ENCODE measurements at regions not wholly inside any gene's neighbourhood (a gene's known extent, or its start where the extent isn't known, plus 50 kb on each side); places are given as distances from the start of the nearest gene placed in this dataset.

DNA sequence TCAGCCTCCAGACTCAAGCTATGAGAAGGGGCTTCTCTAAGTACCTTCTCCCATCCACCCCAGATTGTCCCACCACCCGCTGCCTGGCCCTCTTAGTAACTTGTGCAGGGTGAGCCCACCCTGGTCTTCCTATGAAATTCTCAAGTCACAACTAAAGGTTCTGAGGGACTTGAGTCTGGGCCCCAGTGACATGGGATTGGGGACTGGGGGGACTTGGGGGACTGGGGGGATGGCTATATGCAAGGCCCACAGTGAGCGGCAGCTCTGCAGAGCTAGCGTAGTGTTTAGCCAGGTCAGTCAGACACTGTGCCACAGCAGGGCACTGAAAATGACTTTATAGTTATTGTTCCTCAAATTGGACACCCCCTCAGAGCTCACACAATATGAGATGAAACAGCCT, 622.3 kb upstream of the CADM1 start:
- no peak overlapping the region for H3K27ac ChIP-seq (ENCODE audit: low read depth in 1 of 2, low read length in 1 of 2)

DNA sequence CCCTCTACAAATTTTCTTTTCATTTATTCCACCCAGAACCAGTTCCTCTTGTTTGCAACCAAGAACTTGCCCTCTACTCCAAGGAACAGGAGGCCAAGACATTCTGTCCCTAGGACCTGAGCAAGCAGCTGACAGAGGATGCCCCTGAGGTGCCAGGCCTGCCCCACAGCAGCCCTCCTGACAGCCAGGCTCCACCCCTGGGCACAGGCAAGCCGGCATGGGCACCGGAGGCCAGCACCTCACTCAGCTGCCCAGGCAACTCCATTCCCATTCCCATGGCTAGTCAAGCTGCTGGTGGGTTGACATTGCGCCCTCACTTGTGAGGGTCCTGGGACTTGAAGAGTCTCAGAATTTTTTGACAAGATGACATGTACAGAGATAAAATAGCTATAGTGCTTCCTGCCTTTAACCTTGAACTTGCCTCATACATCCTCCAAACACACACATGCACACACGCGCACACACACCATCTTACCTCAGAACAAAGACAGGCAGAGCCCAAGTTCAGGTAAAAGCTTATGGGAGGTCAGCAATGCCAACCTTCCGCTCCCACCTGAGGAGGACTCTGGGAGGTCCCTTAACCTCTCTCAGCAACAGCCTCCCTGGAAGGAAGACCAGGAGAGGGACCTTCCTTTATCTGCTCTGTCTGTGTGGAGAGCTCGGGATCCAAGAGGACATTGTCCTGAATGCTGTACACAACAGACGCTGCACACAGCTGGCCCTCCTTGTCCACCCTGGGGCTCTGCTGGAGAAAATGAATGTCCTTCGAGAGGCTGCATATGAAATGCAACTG, 620.9 kb upstream of the CADM1 start:
- H3K36me3 ChIP-seq (ENCODE audit: control insufficient read depth in 2 of 2, insufficient read depth in 2 of 2, low read length in 1 of 2), result no peaks in the 10 kb centered on the region
- 91% methylated on average over 9 of the region's 9 CpGs for WGBS
- no peak overlapping the region for H3K4me3 ChIP-seq (ENCODE audit: low read length in 2 of 2)
- DNase-seq (ENCODE audit: low read depth in 6 of 9, low spot score in 9 of 9), result no peak
- no peaks in the 10 kb centered on the region for H3K9me3 ChIP-seq (ENCODE audit: control insufficient read depth in 2 of 2, insufficient read depth in 1 of 2, low read length in 1 of 2)
- no peaks in the 10 kb centered on the region for H3K4me1 ChIP-seq (ENCODE audit: control insufficient read depth in 2 of 2, insufficient read depth in 2 of 2, low read length in 2 of 2)
- H3K27ac ChIP-seq (ENCODE audit: low read depth in 1 of 2, low read length in 1 of 2), result no peak overlapping the region
- H3K27me3 ChIP-seq (ENCODE audit: control insufficient read depth in 2 of 2, insufficient read depth in 1 of 2, low read length in 1 of 2), result no peaks in the 10 kb centered on the region

More for the DNA sequence above, 622.3 kb upstream of the CADM1 start:
- no peak for DNase-seq (ENCODE audit: low read depth in 6 of 9, low spot score in 9 of 9)
- 97% methylated on average over 3 of the region's 3 CpGs for WGBS
- H3K9me3 ChIP-seq (ENCODE audit: control insufficient read depth in 2 of 2, insufficient read depth in 1 of 2, low read length in 1 of 2), result no peaks in the 10 kb centered on the region
- no peaks in the 10 kb centered on the region for H3K36me3 ChIP-seq (ENCODE audit: control insufficient read depth in 2 of 2, insufficient read depth in 2 of 2, low read length in 1 of 2)
- no peaks in the 10 kb centered on the region for H3K27me3 ChIP-seq (ENCODE audit: control insufficient read depth in 2 of 2, insufficient read depth in 1 of 2, low read length in 1 of 2)
- H3K4me1 ChIP-seq (ENCODE audit: control insufficient read depth in 2 of 2, insufficient read depth in 2 of 2, low read length in 2 of 2), result no peaks in the 10 kb centered on the region
- no peak overlapping the region for H3K4me3 ChIP-seq (ENCODE audit: low read length in 2 of 2)

DNA sequence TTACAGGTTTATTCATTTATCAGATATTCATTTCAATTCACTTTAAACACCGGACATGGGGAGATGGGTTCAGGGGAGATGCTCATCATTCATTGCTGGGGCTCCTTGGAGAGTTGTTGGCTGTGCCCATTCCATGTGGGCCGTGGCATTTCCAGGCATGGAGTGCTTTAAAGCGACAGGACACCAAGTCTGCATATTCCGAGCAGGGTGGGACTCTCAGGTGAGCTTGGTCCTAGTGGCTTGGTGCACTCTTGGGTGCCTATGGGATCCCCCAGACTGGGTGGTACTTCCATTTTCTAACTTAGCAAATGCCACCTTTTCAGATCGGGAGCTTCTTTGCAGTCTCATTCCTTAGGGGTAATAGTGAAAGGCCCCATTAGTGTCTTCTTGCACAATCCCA, 619.5 kb upstream of the CADM1 start:
- H3K36me3 ChIP-seq (ENCODE audit: control insufficient read depth in 2 of 2, insufficient read depth in 2 of 2, low read length in 1 of 2), result no peaks in the 10 kb centered on the region
- H3K9me3 ChIP-seq (ENCODE audit: control insufficient read depth in 2 of 2, insufficient read depth in 1 of 2, low read length in 1 of 2), result no peaks in the 10 kb centered on the region
- no peak overlapping the region for H3K27ac ChIP-seq (ENCODE audit: low read depth in 1 of 2, low read length in 1 of 2)
- 95% methylated on average over 5 of the region's 5 CpGs for WGBS
- no peak overlapping the region for H3K4me3 ChIP-seq (ENCODE audit: low read length in 2 of 2)
- H3K27me3 ChIP-seq (ENCODE audit: control insufficient read depth in 2 of 2, insufficient read depth in 1 of 2, low read length in 1 of 2), result no peaks in the 10 kb centered on the region
- DNase-seq (ENCODE audit: low read depth in 6 of 9, low spot score in 9 of 9), result no peak
- H3K4me1 ChIP-seq (ENCODE audit: control insufficient read depth in 2 of 2, insufficient read depth in 2 of 2, low read length in 2 of 2), result no peaks in the 10 kb centered on the region

DNA sequence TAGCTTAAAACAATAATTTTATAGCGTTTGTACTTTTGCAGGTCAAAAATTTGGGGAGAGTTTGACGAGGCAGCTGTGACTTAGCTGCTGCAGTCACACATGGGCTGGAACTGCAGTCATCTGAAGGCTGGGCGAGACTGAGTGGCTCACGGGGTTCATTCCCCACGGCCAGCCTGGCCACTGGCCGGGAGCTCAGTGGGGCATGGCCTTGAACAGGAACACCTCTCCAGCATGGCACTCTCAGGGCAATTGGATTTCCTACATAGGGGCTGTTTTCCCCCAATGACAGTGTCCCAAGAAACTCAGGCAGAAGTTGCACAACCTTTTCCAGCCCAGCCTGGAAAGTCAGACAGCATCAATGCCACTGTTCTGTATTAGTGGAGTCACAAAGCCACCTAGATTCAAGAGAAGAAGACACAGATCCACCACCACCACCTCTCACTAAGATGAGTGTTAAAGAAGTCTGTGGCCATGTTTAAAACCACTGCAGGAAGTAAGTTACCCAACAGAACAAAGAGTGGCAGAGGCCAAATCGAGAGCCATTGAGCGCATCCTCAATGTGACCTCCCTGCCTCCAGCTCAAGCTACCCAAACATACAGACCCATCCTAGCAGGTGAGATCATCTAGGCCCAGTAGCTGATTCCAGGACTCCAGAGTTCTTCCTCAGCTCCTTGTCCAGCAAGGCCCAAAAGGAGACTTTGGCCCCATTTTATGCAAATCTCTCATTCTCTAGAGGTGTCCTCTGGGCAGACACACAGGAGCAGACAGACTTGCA, 618.7 kb upstream of the CADM1 start:
- Histone ChIP-seq H3K4me3 (ENCODE audit: low read length in 2 of 2) (no peak overlapping the region), H3K9me3 (ENCODE audit: control insufficient read depth in 2 of 2, insufficient read depth in 1 of 2, low read length in 1 of 2) (no peaks in the 10 kb centered on the region), H3K4me1 (ENCODE audit: control insufficient read depth in 2 of 2, insufficient read depth in 2 of 2, low read length in 2 of 2) (no peaks in the 10 kb centered on the region), H3K27me3 (ENCODE audit: control insufficient read depth in 2 of 2, insufficient read depth in 1 of 2, low read length in 1 of 2) (no peaks in the 10 kb centered on the region), H3K27ac (ENCODE audit: low read depth in 1 of 2, low read length in 1 of 2) (no peak overlapping the region), H3K36me3 (ENCODE audit: control insufficient read depth in 2 of 2, insufficient read depth in 2 of 2, low read length in 1 of 2) (no peaks in the 10 kb centered on the region)
- 92% methylated on average over 8 of the region's 8 CpGs for WGBS
- no peak for DNase-seq (ENCODE audit: low read depth in 6 of 9, low spot score in 9 of 9)

DNA sequence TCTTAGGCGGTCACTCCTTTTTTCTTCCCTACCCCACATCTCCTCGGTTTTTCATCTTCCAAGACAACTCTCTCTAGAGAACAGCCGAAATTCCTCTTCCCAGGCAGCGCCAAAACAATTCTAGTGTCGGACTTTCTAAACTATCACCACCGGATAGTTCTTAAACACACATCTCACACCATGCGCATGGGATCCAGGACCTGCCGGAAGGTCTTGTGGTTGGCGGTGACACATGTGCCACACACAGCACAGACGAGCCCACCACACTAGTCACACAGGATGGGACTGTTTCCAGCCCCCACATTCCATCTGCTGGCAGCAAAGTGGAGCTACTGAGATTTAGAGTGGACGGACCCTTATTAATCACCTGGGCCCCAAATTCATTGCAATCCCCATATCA, 614.9 kb upstream of the CADM1 start:
- H3K27ac ChIP-seq (ENCODE audit: low read depth in 1 of 2, low read length in 1 of 2), result no peak overlapping the region
- no peaks in the 10 kb centered on the region for H3K9me3 ChIP-seq (ENCODE audit: control insufficient read depth in 2 of 2, insufficient read depth in 1 of 2, low read length in 1 of 2)
- no peaks in the 10 kb centered on the region for H3K4me1 ChIP-seq (ENCODE audit: control insufficient read depth in 2 of 2, insufficient read depth in 2 of 2, low read length in 2 of 2)
- H3K36me3 ChIP-seq (ENCODE audit: control insufficient read depth in 2 of 2, insufficient read depth in 2 of 2, low read length in 1 of 2), result no peaks in the 10 kb centered on the region
- 93% methylated on average over 11 of the region's 11 CpGs for WGBS
- H3K4me3 ChIP-seq (ENCODE audit: low read length in 2 of 2), result no peak overlapping the region
- H3K27me3 ChIP-seq (ENCODE audit: control insufficient read depth in 2 of 2, insufficient read depth in 1 of 2, low read length in 1 of 2), result no peaks in the 10 kb centered on the region
- DNase-seq (ENCODE audit: low read depth in 6 of 9, low spot score in 9 of 9), result no peak

DNA sequence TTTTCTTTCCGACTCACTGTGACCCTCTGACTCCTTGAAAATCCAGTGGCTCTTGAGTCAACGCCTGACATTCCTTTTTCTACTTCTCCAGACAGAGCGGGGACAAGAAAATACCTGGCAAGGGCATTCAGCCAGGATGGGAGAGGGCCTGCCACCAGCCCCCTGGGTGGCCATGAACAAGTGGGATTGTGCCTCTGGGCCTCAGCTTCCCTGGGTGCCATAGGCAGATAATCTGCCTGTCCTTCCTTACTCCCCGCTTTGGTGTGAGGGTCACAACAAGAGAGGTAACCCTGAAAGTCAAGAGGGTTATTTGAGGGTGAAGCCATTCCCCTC, 613.9 kb upstream of the CADM1 start:
- WGBS, result 90% methylated on average over 4 of the region's 4 CpGs
- no peaks in the 10 kb centered on the region for H3K27me3 ChIP-seq (ENCODE audit: control insufficient read depth in 2 of 2, insufficient read depth in 1 of 2, low read length in 1 of 2)
- no peak for DNase-seq (ENCODE audit: low read depth in 6 of 9, low spot score in 9 of 9)

DNA sequence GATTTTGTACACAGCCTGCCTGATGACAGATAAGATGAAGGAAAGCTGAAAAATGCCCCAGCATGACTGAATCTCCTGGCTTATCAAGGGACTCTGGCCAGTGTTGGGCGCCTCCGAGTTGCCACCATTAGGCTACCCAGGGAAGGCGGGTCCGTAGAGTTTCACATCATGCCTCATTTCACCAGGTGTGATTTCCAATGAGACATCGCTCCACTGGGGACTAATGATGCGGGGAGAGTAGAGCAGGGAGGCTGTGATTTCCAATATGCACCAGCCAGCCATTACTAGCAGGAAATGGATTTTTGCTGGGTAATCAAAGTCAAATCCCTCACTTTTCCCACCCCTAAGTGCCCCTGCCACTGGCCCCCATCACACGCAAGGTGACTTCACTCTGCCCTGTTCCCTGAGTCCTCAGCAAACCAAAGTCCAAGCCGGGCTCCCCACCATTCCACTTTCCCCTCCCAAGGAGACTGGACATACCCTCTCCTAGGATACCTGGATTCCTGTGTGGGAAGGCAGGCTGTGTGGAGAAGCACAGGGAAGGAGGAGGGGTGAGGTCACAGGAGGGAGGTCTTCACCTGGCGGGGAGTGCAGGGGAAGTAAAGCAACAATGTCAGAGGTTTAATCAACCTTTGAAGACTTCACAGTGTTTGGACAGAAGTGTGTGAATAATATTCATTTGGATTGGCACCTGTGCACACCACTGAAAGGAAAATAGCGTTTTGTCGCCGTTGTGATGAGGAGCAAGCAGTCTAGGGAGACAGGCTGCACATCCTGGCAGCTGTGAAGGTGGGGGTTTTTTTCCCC, 613.3 kb upstream of the CADM1 start:
- Histone ChIP-seq H3K27ac (ENCODE audit: low read depth in 1 of 2, low read length in 1 of 2) (no peak overlapping the region), H3K36me3 (ENCODE audit: control insufficient read depth in 2 of 2, insufficient read depth in 2 of 2, low read length in 1 of 2) (no peaks in the 10 kb centered on the region), H3K9me3 (ENCODE audit: control insufficient read depth in 2 of 2, insufficient read depth in 1 of 2, low read length in 1 of 2) (no peaks in the 10 kb centered on the region), H3K4me3 (ENCODE audit: low read length in 2 of 2) (no peak overlapping the region), H3K27me3 (ENCODE audit: control insufficient read depth in 2 of 2, insufficient read depth in 1 of 2, low read length in 1 of 2) (no peaks in the 10 kb centered on the region), H3K4me1 (ENCODE audit: control insufficient read depth in 2 of 2, insufficient read depth in 2 of 2, low read length in 2 of 2) (no peaks in the 10 kb centered on the region)
- WGBS, result 96% methylated on average over 12 of the region's 12 CpGs
- no peak for DNase-seq (ENCODE audit: low read depth in 6 of 9, low spot score in 9 of 9)

More for the DNA sequence above, 613.9 kb upstream of the CADM1 start:
- Histone ChIP-seq H3K4me1 (ENCODE audit: control insufficient read depth in 2 of 2, insufficient read depth in 2 of 2, low read length in 2 of 2) (no peaks in the 10 kb centered on the region), H3K4me3 (ENCODE audit: low read length in 2 of 2) (no peak overlapping the region), H3K36me3 (ENCODE audit: control insufficient read depth in 2 of 2, insufficient read depth in 2 of 2, low read length in 1 of 2) (no peaks in the 10 kb centered on the region), H3K27ac (ENCODE audit: low read depth in 1 of 2, low read length in 1 of 2) (no peak overlapping the region), H3K9me3 (ENCODE audit: control insufficient read depth in 2 of 2, insufficient read depth in 1 of 2, low read length in 1 of 2) (no peaks in the 10 kb centered on the region)

DNA sequence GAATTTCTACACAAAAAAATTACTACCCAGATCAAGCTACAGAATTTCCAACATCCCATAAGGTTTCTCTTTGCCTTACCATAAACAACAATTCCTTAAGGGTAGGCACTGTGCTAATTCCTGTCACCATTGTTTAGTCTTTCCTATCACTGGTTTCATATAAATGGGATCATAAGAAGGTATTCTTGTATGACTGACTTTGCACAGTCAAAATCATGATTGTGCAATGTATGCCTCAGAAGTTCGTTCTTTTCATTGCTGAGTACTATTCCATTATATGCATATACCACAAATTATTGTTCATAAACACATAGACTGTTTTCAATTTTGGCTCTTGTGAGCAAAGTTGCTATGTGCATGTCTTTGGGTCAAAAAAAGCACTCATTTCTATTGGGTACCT, 611.6 kb upstream of the CADM1 start:
- 95% methylated on average over 1 of the region's 1 CpG for whole genome bisulfite sequencing
- Histone ChIP-seq H3K27ac (ENCODE audit: low read depth in 1 of 2, low read length in 1 of 2) (no peak overlapping the region), H3K4me1 (ENCODE audit: control insufficient read depth in 2 of 2, insufficient read depth in 2 of 2, low read length in 2 of 2) (no peaks in the 10 kb centered on the region), H3K9me3 (ENCODE audit: control insufficient read depth in 2 of 2, insufficient read depth in 1 of 2, low read length in 1 of 2) (no peaks in the 10 kb centered on the region), H3K27me3 (ENCODE audit: control insufficient read depth in 2 of 2, insufficient read depth in 1 of 2, low read length in 1 of 2) (no peaks in the 10 kb centered on the region), H3K4me3 (ENCODE audit: low read length in 2 of 2) (no peak overlapping the region), H3K36me3 (ENCODE audit: control insufficient read depth in 2 of 2, insufficient read depth in 2 of 2, low read length in 1 of 2) (no peaks in the 10 kb centered on the region)
- DNase-seq (ENCODE audit: low read depth in 6 of 9, low spot score in 9 of 9), result no peak

DNA sequence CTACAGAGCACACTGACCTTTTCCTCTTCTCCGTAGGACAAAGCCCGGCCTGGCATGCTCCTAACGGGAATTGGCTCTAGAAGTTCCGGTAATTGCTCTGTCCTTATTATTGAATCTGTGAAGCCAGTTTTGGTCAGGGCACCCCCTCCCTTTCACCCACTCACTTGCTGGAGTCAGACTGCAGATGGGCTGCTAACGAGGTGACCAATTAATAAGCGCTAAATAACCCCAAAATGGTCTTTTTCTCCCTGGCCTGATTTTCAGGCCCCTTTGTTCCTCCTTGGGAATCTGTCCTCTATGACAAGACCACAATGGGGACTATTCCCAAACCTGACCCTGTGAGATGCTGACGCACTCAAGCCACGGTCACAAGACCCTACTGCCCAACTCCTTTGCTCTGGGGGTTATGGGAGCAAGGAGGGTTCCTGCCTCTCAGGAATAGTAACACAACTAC, 610.0 kb upstream of the CADM1 start:
- H3K27me3 ChIP-seq (ENCODE audit: control insufficient read depth in 2 of 2, insufficient read depth in 1 of 2, low read length in 1 of 2), result no peaks in the 10 kb centered on the region
- no peaks in the 10 kb centered on the region for H3K36me3 ChIP-seq (ENCODE audit: control insufficient read depth in 2 of 2, insufficient read depth in 2 of 2, low read length in 1 of 2)
- DNase-seq (ENCODE audit: low read depth in 6 of 9, low spot score in 9 of 9), result no peak
- no peak overlapping the region for H3K27ac ChIP-seq (ENCODE audit: low read depth in 1 of 2, low read length in 1 of 2)
- H3K9me3 ChIP-seq (ENCODE audit: control insufficient read depth in 2 of 2, insufficient read depth in 1 of 2, low read length in 1 of 2), result no peaks in the 10 kb centered on the region
- no peak overlapping the region for H3K4me3 ChIP-seq (ENCODE audit: low read length in 2 of 2)
- WGBS, result 90% methylated on average over 8 of the region's 8 CpGs
- no peaks in the 10 kb centered on the region for H3K4me1 ChIP-seq (ENCODE audit: control insufficient read depth in 2 of 2, insufficient read depth in 2 of 2, low read length in 2 of 2)

Measured in thymus (tissue), 11 donors.